AG09309 (cell line): ENCODE measurements at regions not wholly inside any gene's neighbourhood (a gene's known extent, or its start where the extent isn't known, plus 50 kb on each side); places are given as distances from the start of the nearest gene placed in this dataset.
A peak's percentile ranks its signal among the peaks of the same experiment; 100 is the strongest.
"Not testable (repeated sequence)": the region's sequence is repeated elsewhere in the genome, so short reads cannot be mapped to it uniquely, and the experiment has no call there.

Source experiments
- DNase-seq: peaks from one replicate; pipeline ENCODE4 v3.0.0-alpha.2; 2010; ENCODE audit warnings: low read depth
- H3K4me3 ChIP-seq: 2 replicates; pipeline ENCODE4 v1.5.1; 2011; ENCODE audit warnings: mild to moderate bottlenecking, low read depth, low read length, moderate library complexity; ENCODE audit not compliant: control insufficient read depth
- CTCF ChIP-seq: IDR thresholded peaks from 2 replicates; pipeline ENCODE4 v1.5.1; 2011; ENCODE audit warnings: mild to moderate bottlenecking, low read depth, low read length, inconsistent platforms; ENCODE audit not compliant: insufficient read depth, control insufficient read depth; ENCODE audit errors: missing control alignments

GRCh38 chr9:1929134-1929533, 86.0 kb upstream of the SMARCA2 start:
- no peak overlapping the region for H3K4me3 ChIP-seq
- no peak for TF ChIP-seq CTCF
- no peak for DNase-seq

- no peak for TF ChIP-seq CTCF
- H3K4me3 ChIP-seq, result no peak overlapping the region
- DNase-seq, result no peak
These were observed 85.4 kb upstream of the SMARCA2 start for GRCh38 chr9:1929722-1930244.

- H3K4me3 ChIP-seq, DNase-seq: not testable (repeated sequence)
These were observed 84.9 kb upstream of the SMARCA2 start for GRCh38 chr9:1930245-1930736.

GRCh38 chr9:1938135-1938534, 77.0 kb upstream of the SMARCA2 start:
- no peak for DNase-seq
- no peak overlapping the region for H3K4me3 ChIP-seq
- TF ChIP-seq CTCF, result no peak

GRCh38 chr9:1938675-1939170, 76.4 kb upstream of the SMARCA2 start:
- H3K4me3 ChIP-seq, result no peak overlapping the region
- no peak for TF ChIP-seq CTCF
- no peak for DNase-seq

GRCh38 chr9:1939466-1939865, 75.7 kb upstream of the SMARCA2 start:
- no peak overlapping the region for H3K4me3 ChIP-seq
- TF ChIP-seq CTCF, result no peak
- no peak for DNase-seq

GRCh38 chr9:1939926-1940368, 75.2 kb upstream of the SMARCA2 start:
- H3K4me3 ChIP-seq, result no peak overlapping the region
- peak; percentile 56 for TF ChIP-seq CTCF
- no peak for DNase-seq
